ENCODE measurements at regions not wholly inside any gene's neighbourhood (a gene's known extent, or its start where the extent isn't known, plus 50 kb on each side); places are given as distances from the start of the nearest gene placed in this dataset.

- no peak overlapping the region for H3K9ac ChIP-seq (ENCODE audit: low read depth in 1 of 2, low read length in 2 of 2)
- TF ChIP-seq YY1 (IDR thresholded peaks at IDR 0.05), result no peak
- no peak for TF ChIP-seq FOXA1 (IDR thresholded peaks at IDR 0.05)
- no peak for TF ChIP-seq CTCF (IDR thresholded peaks at IDR 0.05; ENCODE audit: low read depth, low read length, missing input control)
- TF ChIP-seq NR2F2 (IDR thresholded peaks at IDR 0.05), result no peak
- TF ChIP-seq ATF3 (IDR thresholded peaks at IDR 0.05), result no peak
- TF ChIP-seq HNF4G (IDR thresholded peaks at IDR 0.05), result no peak
- TF ChIP-seq HNF4A (conservative IDR thresholded peaks at IDR 0.05), result no peak
- TF ChIP-seq ZBTB33 (IDR thresholded peaks at IDR 0.05), result no peak
- TF ChIP-seq JUND (IDR thresholded peaks at IDR 0.05), result no peak
- TF ChIP-seq GABPA (IDR thresholded peaks at IDR 0.05 in 1 of 2, conservative IDR thresholded peaks at IDR 0.05 in 1 of 2), result no peak
- no peak for TF ChIP-seq RXRA (IDR thresholded peaks at IDR 0.05)
- no peak for TF ChIP-seq MAX (IDR thresholded peaks at IDR 0.05)
- no peak for TF ChIP-seq TAF1 (conservative IDR thresholded peaks at IDR 0.05)
- no peak for TF ChIP-seq RAD21 (IDR thresholded peaks at IDR 0.05)
- TF ChIP-seq EGR1 (IDR thresholded peaks at IDR 0.05; ENCODE audit: low read depth in 2 of 2), result no peak
- TF ChIP-seq REST (IDR thresholded peaks at IDR 0.05), result no peak
- 58% methylated on average over 3 of the region's 3 CpGs for WGBS
- H3K9me3 ChIP-seq (ENCODE audit: control insufficient read depth in 4 of 4, low read length in 3 of 4), result no peaks in the 10 kb centered on the region
- DNase-seq (ENCODE audit: low spot score), result no peak
- H3K4me1 ChIP-seq (ENCODE audit: control insufficient read depth in 4 of 4, insufficient read depth in 4 of 4, low read length in 3 of 4), result no peaks in the 10 kb centered on the region
- H3K36me3 ChIP-seq (ENCODE audit: control insufficient read depth in 4 of 4, insufficient read depth in 3 of 4, low read depth in 1 of 4, low read length in 3 of 4), result no peaks in the 10 kb centered on the region
- H3K27ac ChIP-seq (ENCODE audit: low read depth in 1 of 2, low read length in 2 of 2), result no peak overlapping the region
- no peaks in the 10 kb centered on the region for H3K27me3 ChIP-seq (ENCODE audit: control insufficient read depth in 4 of 4, insufficient read depth in 4 of 4, low read length in 3 of 4)
- H3K4me3 ChIP-seq (ENCODE audit: low read depth in 1 of 3, low read length in 3 of 3), result no peak overlapping the region
Observed at GRCh38 chr13:65912516-65912915, 1317.6 kb downstream of the PCDH9 start.

Data from liver (tissue), 8 donors.